HG03571 (cell line): ENCODE measurements at regions not wholly inside any gene's neighbourhood (a gene's known extent, or its start where the extent isn't known, plus 50 kb on each side); places are given as distances from the start of the nearest gene placed in this dataset.
"Not testable (repeated sequence)": the region's sequence is repeated elsewhere in the genome, so short reads cannot be mapped to it uniquely, and the experiment has no call there.

ENCODE experiments used
- ATAC-seq: cut with Tn5 transposase; IDR thresholded peaks from one replicate; pipeline ENCODE4 v1.9.1; 2021; ENCODE audit not compliant: unreplicated experiment

GRCh38 chr2:144749188-144749587 lies 229.3 kb upstream of the ZEB2 start:
- no peak for ATAC-seq

- ATAC-seq = no peak
These were observed 228.5 kb upstream of the ZEB2 start for GRCh38 chr2:144748443-144748842.

- ATAC-seq = no peak
These were observed 227.7 kb upstream of the ZEB2 start for GRCh38 chr2:144747571-144747970.

GRCh38 chr2:144745424-144745823 lies 225.5 kb upstream of the ZEB2 start:
- ATAC-seq = no peak

GRCh38 chr2:144738749-144739148 lies 218.8 kb upstream of the ZEB2 start:
- no peak for ATAC-seq

- ATAC-seq = no peak
These were observed 210.8 kb upstream of the ZEB2 start for GRCh38 chr2:144730711-144731110.

- ATAC-seq = not testable (repeated sequence)
These were observed 204.5 kb upstream of the ZEB2 start for GRCh38 chr2:144724460-144724859.

- ATAC-seq = no peak
These were observed 198.5 kb upstream of the ZEB2 start for GRCh38 chr2:144718376-144718775.

GRCh38 chr2:144715992-144716391 lies 196.1 kb upstream of the ZEB2 start:
- no peak for ATAC-seq

GRCh38 chr2:144713410-144713809 lies 193.5 kb upstream of the ZEB2 start:
- ATAC-seq = no peak

- no peak for ATAC-seq
These were observed 192.6 kb upstream of the ZEB2 start for GRCh38 chr2:144712550-144712940.

- no peak for ATAC-seq
These were observed 192.0 kb upstream of the ZEB2 start for GRCh38 chr2:144711630-144712549.

GRCh38 chr2:144711084-144711483 lies 191.2 kb upstream of the ZEB2 start:
- ATAC-seq = no peak

- no peak for ATAC-seq
These were observed 188.7 kb upstream of the ZEB2 start for GRCh38 chr2:144708626-144709025.

GRCh38 chr2:144707736-144708326 lies 187.9 kb upstream of the ZEB2 start:
- no peak for ATAC-seq

GRCh38 chr2:144706647-144707046 lies 186.7 kb upstream of the ZEB2 start:
- ATAC-seq = no peak

GRCh38 chr2:144705328-144706245 lies 185.7 kb upstream of the ZEB2 start:
- no peak for ATAC-seq

GRCh38 chr2:144704709-144705095 lies 184.8 kb upstream of the ZEB2 start:
- no peak for ATAC-seq

GRCh38 chr2:144703852-144704708 lies 184.2 kb upstream of the ZEB2 start:
- no peak for ATAC-seq

GRCh38 chr2:144702051-144702450 lies 182.1 kb upstream of the ZEB2 start:
- no peak for ATAC-seq
